GM12892 (cell line): ENCODE measurements at regions not wholly inside any gene's neighbourhood (a gene's known extent, or its start where the extent isn't known, plus 50 kb on each side); places are given as distances from the start of the nearest gene placed in this dataset.

ENCODE experiments used
- DNase-seq: peaks from one replicate; pipeline ENCODE4 v3.0.0; 2011; ENCODE audit not compliant: insufficient read length
- FAIRE-seq: peaks from 2 replicates; lab custom pipeline; 2011; peaks lifted over from hg19 to GRCh38; lab: Jason Lieb, UNC
- POLR2A ChIP-seq: IDR thresholded peaks from 2 replicates; pipeline ENCODE4 v1.6.1; 2011; ENCODE audit warnings: low read depth, low read length, control low read depth
- POLR2AphosphoS5 ChIP-seq: IDR thresholded peaks from 2 replicates; pipeline ENCODE4 v1.6.1; 2011; ENCODE audit warnings: low read depth, low read length, control low read depth
- TAF1 ChIP-seq: IDR thresholded peaks from 2 replicates; pipeline ENCODE4 v1.6.1; 2011; ENCODE audit warnings: low read depth, mild to moderate bottlenecking, control low read depth, low read length, borderline replicate concordance

DNA sequence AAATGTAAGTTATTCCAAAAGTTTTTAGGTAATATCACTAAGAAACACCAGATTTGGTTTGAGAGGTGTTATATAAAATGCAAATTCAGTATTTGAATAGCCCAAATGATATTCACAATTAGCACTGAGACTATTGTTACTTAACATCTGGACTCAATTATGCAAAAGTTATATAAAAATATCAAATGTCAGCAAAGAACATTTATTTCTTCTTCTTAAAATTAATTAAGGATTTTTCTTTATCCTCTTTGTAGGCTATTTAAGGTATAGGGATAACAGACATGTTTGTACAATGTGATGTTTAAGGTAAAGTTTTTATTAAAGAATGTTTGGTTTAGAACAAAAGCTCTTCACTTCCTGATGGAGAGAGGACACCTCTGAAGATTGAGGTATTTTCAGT is 63.3 kb upstream of the GK2 start:
- TF ChIP-seq POLR2AphosphoS5 = no peak
- TF ChIP-seq TAF1 = no peak
- TF ChIP-seq POLR2A = no peak
- DNase-seq (no peak), FAIRE-seq (no peak)

- no peak for FAIRE-seq
- no peak for DNase-seq
Measured at GRCh38 chr4:79467246-79467932, 59.4 kb upstream of the GK2 start.

DNA sequence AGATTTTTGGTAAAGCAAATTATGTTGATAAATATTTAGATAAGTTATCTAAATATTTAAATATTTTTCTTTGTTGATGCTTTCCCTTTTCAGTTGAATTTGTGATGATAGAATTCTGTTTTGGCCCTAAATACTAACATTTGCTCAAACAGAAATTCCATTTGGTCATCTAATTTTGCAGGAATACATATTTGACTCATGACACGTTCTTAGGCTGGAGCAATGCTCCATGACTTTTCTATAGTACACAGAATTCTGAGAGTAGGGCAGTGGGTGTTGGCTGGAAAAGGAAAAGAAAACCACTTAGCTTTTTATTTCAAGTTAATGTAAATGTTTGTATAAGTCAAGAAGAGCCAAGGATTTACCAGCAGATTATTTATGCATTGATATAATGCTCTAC is 58.6 kb upstream of the GK2 start:
- DNase-seq = no peak
- FAIRE-seq = no peak
- no peak for TF ChIP-seq POLR2A
- TF ChIP-seq POLR2AphosphoS5 = no peak
- no peak for TF ChIP-seq TAF1

More at GRCh38 chr4:79467246-79467932, 59.4 kb upstream of the GK2 start:
- TF ChIP-seq TAF1 (no peak), POLR2A (no peak), POLR2AphosphoS5 (no peak)
